ENCODE measurements at regions not wholly inside any gene's neighbourhood (a gene's known extent, or its start where the extent isn't known, plus 50 kb on each side); places are given as distances from the start of the nearest gene placed in this dataset.
A peak's percentile ranks its signal among the peaks of the same experiment; 100 is the strongest.

DNA sequence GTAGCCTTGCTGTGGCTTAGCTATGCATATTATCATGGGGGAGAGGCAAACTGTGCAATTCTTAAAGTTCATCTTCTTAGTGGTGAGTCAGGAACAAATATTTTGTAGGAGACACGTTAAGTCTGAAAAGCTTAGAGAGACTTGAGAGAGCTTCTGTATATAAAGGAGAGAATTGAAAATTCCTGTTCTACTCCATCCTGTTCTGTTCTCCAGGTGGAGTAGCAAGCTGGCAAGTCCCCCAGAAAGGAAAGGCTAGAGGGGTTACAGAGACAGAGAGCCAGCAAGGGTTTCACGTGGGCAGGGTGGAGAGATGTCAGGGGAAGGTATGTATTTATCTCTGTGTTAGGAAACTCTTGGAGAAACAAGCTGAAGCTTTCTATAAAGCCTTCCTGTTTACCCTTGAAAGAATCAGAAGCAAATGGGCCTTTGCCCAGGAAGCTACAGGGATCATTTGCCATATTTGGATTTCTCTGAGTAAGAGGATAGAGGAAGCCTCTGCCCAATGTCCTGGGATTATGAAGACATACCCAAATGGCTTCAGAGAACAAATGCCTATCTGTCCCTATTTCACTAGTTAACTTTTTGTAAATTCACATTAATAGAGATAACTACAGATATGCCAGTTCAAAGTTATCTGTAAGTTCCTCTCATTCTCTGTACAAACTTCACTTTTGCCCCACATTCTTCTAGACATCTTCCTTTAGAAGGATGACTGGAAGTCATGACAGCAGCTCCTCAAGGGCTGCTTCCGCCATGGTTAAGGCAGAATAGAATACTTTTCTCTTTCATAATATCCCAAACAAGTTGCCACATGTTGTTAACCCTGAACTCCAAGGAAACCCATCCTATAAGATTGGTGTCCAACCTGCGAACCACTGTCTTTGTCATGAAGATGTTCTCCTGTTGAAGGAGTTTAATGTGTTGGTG lies 126.7 kb upstream of the NEDD9 start:
- DNase-seq (ENCODE audit: low read depth in 2 of 2) = no peak

DNA sequence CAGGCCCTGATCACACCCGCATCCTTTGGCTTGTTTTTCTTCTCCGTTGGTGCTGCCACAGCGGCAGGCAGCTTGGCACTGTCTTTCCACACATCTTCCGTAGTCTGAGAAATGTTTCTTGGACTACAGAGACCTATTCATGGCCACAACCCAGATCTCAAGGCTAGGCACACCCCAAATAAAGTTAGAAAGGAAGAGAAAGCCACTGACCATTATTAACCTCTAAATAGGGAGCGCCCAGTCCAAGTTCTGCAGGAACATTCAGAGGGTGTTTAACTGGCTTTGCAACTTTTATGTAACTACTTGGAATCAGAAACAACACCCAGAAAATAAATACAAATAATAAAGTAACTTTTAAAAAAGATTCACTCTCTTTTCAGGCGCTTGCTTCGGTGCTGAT lies 124.8 kb upstream of the NEDD9 start:
- no peak for DNase-seq (ENCODE audit: low read depth in 2 of 2)

DNA sequence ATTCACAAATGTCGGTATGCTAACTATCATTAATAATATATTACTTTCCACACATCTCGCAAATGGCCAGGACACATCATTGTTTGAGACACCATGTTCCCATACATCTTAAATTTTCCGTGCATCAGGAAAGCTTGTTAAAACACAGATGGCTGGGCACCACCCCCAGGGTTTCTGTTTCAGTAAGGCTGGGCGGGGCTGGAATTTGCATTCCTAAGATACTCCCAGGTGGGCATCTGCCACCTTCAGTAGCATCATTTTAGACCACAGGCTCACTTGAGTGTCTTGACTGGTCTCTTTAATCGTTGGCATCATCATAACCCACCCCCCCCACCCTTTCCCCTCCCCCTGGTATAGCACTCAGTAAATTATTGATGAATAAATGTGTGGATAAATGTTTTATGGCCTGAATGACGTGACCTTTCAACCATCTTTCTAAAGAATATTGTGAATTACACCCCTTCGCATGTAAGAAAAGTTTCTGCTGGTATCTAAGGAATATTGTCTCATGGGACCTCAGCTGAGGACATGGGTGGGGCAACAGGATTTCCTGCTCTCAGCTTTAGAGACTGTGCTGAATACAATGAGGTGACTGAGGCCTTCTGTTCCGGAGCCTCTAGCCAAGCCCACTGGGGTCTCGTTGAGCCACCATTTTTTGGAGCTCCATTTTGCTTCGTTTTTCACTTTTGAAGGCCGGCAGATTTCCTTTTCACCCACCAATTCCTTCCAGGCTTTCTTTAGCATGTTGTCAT lies 124.1 kb upstream of the NEDD9 start:
- no peak for DNase-seq (ENCODE audit: low read depth in 2 of 2)

DNA sequence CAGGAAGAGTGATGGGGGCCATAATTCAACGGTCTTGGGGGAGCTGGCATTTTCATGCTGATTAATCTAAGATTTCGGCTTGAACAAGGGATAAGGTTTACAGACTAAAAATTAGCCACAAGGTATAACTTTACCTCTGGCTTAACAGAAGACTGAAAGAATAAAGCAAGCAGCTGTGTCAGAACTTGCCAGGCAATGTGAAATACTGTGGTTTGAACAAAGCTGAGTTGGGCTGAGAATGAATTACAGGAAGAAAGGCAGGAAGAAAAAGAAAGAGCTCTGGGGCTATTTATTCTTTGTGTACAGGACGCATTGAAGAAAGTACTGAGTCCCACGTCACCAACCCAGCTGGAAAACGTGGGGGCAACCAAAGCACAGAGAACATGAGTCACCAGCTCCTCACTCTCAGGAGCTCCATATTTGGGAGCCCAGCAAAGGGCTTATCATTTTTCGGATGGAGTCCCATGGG lies 121.5 kb upstream of the NEDD9 start:
- DNase-seq (ENCODE audit: low read depth in 2 of 2) = peak; percentile 68 to 77

DNA sequence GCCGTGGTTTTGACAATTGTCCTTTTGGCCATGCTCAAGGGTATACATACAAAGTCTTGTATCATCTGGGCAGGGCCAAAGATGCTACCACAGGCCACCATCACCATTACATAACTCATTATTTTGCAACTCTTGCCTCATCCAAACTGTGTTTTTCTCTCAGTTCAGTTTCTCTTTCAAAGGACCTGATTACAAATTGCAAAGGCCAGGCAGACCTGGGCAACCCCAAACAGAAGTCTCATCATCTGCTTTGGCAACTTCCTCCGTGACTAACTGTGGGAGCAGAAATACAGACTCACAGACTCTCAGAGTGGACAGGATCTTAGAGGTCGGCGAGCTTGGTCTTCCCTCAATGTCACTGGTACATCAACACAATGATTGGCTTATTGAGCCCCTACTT lies 117.8 kb upstream of the NEDD9 start:
- no peak for DNase-seq (ENCODE audit: low read depth in 2 of 2)

DNA sequence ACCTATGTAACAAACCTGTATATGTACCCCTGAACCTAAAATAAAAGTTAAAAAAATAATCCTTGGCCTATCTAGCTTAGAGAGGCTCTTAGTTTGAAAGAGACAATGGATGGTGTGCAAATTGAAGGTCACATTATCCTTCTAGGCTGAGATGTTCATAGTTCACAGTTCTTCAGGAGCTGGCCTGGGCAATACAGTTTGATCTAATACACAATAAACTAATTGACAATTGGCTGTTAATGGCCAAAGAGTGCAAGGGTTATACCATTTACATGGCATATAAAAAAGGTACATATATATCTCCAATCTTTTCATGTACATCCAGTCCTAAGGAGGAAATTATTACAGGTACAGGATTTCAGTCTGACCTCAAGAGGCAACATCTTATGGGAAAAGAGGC lies 117.4 kb upstream of the NEDD9 start:
- no peak for DNase-seq (ENCODE audit: low read depth in 2 of 2)

DNA sequence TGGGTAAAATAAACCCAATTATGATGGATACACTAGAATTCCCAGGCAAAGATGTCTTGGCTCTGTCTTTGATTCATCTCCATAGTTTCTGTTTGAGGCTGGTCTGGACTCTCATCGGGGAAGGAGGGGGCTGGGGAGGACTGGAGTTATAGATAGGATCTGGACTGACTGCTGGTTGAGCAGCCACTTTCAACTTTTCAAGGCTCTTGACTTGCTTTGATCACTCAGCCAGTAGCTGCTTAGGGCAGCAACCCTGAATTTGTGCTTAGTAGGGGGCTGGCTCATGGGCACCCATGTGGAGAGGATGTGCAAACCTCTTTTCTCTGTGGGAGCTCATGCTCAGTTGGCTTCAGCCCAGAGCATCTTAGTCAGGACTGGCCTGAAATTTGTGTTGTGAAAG lies 114.0 kb upstream of the NEDD9 start:
- no peak for DNase-seq (ENCODE audit: low read depth in 2 of 2)

DNA sequence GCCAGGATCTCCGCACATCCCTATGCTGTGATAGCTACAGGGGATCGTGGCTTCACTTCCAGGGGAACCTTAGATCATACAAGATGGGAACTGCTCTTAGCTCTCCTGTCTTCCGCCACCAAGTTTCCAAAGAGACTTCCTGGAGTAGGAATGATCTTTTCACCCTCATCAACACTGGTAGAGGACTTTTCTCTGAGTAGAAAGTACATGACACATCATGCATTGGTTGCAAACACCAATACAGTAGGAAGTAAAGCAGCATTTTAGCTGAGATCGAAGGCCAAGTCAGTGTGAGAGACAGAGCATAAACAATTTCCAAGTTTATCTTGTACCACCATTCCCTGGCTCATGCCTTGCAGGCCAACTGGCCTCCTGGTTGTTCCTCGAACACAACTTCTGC lies 113.1 kb upstream of the NEDD9 start:
- DNase-seq (ENCODE audit: low read depth in 2 of 2) = no peak

DNA sequence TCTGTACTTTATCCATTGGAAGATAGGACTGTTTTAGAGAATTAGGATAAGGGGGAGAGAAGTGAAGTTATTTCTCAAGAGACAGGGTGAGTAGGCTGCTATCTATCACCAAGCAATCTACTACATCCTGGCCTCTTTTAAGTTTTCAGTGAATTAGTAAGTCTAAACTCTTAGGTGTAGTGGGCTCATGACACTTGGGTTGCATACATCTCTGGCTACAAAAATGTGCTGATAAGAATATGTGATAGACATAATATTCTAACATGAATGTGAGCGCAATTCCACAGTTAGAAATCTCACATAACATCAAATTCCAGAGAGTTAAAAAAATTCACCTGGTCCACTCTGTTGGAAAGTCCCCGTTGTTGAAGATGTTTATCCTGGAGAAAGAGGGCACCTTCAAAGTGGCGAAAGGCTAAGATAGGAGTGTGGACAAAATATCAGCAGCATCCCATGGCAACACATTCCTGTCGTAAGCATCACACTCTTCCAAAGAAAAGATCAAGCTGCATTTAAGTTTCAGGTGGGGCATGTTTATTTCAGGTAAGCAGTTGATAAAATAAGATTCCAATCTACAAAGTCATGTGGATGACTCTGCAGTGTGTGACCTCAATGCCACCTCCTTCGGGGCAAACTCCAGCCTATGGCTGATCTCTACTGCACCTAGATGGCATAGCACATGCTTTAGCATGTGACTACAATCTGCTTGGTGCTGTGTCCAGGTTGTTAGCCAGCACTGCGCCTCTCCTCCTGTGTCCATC lies 111.7 kb upstream of the NEDD9 start:
- DNase-seq (ENCODE audit: low read depth in 2 of 2) = no peak

DNA sequence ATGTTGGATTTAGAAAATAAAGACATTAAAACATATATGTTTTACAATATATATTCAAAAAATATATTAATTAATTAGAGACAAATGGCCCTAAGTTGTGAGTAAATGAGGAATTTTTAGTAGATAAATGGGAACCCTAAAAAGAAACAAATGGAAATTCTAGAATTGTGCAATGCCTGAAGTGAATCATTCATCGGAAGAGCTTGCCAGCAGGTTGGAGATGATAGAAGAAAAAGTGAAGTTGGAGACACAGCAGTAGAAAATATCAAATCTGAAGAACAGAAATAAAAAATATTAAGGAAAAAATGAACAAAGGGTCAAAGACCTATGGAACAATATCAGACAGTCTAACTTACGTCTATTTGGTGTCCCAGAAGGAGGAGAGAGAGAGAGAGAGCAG lies 109.4 kb upstream of the NEDD9 start:
- DNase-seq (ENCODE audit: low read depth in 2 of 2) = no peak

DNA sequence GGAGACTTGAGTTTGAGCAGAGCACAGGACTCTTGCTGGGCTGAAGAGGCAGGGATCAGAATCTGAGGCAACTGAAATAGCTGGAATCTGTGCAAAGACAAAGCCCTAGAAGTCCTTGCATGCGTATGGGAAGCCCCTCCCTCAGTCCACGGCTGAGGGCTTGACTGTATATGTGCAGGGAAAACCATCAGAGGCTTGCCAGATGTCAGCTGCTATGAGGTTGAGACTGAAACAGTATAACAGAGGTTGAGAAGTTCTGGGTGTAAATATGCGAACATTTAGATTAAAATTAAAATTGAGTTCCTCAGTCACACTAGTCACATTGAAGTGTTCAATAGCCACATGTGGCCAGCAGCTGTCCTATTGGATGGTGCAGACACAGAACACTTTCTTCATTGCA lies 108.8 kb upstream of the NEDD9 start:
- DNase-seq (ENCODE audit: low read depth in 2 of 2) = no peak

DNA sequence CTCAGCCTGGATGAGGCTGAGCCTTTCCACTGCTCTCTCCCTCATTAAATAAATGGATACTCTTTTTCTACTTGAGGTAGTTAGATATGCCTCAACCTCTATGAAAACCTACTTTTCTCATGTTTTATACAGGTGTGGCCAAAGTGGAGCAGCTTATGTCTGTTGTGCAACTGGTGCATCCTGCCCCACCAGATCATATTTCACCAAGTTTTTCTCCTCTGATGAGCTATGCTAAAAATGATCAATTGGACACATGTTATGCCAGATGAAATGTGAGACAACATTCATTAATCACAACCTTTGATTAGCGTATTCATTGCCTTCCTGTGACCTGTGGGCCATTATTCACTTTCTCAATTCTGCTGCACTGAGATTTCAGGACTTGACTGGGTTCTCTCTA lies 106.9 kb upstream of the NEDD9 start:
- DNase-seq (ENCODE audit: low read depth in 2 of 2) = no peak

DNA sequence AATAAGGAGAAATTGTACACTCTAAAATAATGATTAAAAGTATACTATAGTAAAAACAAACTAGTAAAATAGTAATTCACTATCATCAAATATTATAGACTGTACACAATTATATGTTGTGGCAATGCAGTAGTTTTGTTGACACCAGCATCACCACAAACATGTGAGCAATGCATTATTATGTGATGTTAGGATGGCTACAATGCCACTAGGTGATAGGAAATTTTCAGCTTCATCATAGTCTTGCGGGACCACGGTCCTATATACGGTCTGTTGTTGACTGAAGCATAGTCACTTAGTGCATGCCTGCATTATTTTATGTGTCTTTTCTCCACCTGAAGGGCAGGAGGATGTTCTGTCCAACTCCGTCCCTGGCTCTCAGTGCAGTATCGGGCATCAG lies 104.8 kb upstream of the NEDD9 start:
- DNase-seq (ENCODE audit: low read depth in 2 of 2) = no peak

DNA sequence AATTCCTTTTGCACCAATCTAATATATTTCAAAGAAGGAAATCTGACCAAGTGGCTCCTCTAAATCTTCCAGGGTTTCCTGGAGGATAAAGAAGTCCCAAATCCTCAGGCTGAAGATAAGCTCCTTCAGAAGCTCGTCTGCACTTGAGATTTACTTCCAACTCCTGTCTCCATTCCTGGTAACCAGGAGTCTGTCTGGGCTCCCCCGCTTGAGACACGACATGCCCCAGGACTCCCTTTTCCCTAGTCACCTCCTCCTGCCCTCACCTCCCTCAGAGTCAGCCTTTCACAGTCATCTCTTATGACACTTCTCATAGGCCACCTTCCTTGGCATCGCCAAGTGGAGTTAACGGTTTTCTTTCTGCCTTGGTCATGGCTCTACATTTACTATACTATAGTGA lies 103.4 kb upstream of the NEDD9 start:
- no peak for DNase-seq (ENCODE audit: low read depth in 2 of 2)

DNA sequence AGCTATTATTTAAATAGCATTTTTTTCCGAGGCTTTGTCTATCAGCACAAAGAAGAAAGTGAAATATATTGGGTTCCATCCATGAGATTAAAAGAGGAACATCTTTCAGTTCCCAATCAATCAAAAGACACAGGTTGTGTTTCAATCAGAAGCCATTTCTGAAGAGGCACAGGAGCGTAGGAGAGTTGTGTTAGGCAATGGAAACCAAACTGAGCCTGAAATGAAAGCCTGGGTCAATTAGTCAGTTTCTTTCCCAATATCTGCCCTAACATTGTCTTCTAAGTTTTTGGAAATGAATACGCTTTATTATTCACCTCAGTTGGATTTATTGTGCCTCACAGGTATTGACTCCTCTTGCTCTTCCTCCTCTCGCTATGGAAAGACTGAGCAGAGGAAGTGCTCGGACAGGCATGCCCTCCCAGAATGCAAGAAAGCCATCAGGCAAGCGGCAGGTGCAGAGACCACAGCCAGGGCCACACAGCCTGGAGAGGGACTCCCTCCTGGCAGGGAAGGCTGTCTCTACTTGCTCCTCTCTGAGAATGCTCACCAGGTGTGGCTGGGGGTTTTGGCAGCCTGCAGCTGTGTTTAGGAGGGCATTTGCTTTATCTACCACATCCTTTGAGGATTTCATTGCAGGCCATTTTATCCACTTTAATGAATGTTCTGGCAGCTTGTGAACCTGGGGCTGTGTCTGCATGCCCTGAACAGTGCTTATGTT lies 100.8 kb upstream of the NEDD9 start:
- DNase-seq (ENCODE audit: low read depth in 2 of 2) = no peak

DNA sequence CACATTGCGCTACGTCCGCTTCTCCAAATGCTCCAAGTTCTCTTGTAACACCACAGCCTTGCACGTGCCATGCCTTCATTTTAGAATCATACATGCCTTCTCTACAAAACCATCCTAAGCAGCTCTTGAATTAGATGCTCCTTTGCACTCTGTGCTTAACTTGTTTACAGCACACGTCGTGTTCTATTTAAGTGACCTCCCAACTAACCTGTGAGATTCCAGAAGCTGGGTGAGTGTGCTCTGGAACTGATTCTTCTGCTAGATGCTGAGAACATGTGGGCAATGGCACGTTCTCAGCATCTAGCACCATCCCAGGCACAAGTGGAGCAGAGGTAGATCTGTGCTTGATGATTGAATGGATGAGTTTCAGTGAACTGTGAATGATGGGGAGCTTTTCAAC lies 100.0 kb upstream of the NEDD9 start:
- no peak for DNase-seq (ENCODE audit: low read depth in 2 of 2)

DNA sequence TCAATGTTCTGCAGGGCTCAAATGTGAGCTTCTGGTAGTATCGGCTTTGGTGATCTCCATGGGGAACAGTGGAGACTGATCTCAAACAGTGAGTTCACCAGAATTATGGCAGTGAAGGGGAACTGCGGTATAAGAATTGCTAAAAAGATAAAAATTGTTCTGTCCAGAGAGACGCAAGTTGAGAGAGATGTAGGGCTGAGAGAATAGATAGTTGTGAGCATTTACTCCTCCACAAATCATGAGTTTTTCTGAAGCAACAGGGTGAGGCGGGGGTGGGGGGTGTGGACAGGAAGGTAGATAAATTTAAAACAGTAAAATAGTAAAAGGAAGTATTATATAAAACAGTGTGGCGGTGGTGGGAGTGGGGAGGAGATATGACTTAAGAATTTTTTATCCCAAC lies 98.6 kb upstream of the NEDD9 start:
- no peak for DNase-seq (ENCODE audit: low read depth in 2 of 2)

DNA sequence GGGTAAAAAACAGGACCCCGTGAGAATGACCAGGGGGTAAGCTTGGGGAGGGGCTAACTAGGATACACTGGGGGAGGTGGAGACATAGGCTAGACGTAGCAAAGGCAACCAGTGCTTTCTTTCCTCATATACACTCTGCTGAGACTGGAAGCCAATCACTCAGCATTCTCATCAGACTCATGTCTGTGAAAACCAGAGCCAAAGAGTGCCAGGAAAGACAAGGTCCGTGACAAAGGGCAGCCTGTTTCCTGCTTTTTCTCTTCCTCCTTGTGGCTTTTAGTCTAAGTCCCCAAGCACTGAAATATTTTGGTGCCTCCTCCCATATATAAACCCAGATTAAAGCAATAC lies 97.9 kb upstream of the NEDD9 start:
- no peak for DNase-seq (ENCODE audit: low read depth in 2 of 2)

DNA sequence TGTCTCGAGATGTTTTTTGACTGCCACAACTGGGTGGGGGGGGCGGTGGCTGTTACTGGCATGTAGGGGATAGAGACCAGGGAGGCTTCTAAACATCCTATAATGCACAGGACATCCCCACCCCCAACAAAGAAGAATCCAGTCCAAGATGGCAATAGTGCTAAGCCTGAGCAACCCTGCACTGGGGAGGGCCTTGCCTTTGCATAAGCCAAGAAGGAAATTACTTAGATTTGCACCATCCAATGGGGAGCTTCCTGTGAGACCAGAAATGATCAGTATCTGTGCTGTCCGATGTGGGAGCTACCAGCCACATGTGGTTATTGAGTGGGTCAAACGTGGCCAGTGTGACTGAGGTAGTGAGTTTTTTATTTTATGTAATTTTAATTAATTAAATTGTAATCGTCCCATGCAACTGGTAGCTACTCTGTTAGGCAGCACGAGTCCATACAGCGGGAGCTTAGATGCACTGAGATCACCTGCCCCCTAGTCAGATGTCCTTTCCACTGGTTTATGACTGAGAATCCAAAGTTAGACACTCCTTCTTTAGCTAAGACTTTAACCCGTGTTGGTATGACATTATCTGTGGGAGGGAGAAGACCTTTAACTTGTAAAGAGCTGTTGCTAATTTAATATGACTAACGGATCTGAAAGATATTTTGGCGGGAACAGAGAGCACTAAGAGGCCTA lies 97.4 kb upstream of the NEDD9 start:
- DNase-seq (ENCODE audit: low read depth in 2 of 2) = no peak

DNA sequence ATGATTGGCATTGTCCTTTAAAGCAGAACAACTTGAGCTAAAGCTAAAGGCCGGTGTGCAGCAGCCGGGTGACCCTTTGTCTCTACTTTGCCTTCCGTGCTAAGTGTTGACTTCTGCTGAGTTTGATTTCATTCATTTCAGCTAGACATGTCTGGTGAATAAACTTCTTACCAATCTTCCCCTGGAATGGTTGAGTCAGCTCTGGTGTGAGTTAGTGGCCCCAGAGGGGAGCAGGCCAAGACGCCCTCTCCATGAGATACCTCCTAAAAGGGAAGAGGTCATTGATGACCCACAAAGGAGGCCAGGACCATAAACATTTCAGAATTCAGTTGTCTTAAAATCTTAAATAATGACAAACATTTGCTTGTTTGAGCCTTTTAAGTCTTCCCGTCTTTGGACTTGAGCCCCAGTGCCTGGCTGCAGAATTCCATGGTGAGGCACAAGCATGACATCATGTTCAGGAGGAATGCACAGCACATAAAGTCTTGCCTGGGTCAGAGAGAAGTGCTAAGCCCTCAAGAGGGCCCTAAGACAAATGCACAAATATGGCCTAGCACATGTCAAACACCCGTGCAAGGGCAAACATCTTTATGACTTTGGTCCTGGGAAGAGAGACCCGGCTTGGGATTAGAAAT lies 96.3 kb upstream of the NEDD9 start:
- DNase-seq (ENCODE audit: low read depth in 2 of 2) = no peak

DNA sequence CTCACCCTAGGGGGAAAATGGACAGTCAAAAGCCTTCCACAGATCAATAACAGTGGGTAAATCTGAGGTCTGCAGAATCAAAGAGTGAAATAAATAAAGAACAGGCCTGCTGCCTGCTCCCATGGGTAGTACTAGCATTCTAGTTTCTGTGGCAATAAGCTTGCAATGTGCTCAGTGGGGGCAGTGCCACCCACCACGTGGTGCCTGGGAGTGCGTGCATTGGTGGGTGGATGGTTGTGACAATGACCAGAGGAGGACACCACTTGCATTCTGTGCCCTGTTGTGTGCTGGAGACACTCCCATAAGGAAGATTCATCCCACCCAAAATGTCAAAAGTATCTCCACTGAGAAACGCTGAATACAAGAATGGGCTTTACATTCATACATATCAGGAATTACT lies 95.5 kb upstream of the NEDD9 start:
- DNase-seq (ENCODE audit: low read depth in 2 of 2) = no peak

Measured in stimulated activated CD8-positive, alpha-beta memory T cell treated with anti-CD3 and anti-CD28 coated beads, Interleukin-7, amount 100 ng/mL, for 4 hours (primary cell).